Limb (tissue), 2 donors: ENCODE measurements at regions not wholly inside any gene's neighbourhood (a gene's known extent, or its start where the extent isn't known, plus 50 kb on each side); places are given as distances from the start of the nearest gene placed in this dataset.
A peak's percentile ranks its signal among the peaks of the same experiment; 100 is the strongest.

ENCODE experiments used
- DNase-seq, 2 donors: peaks; one replicate each; pipeline ENCODE4 v3.0.0-alpha.2; 2016; ENCODE audit errors: extremely low spot score in 2 of 2

GRCh38 chr18:22330508-22330907 lies 87.2 kb downstream of the CTAGE1 start:
- DNase-seq: no peak

DNA sequence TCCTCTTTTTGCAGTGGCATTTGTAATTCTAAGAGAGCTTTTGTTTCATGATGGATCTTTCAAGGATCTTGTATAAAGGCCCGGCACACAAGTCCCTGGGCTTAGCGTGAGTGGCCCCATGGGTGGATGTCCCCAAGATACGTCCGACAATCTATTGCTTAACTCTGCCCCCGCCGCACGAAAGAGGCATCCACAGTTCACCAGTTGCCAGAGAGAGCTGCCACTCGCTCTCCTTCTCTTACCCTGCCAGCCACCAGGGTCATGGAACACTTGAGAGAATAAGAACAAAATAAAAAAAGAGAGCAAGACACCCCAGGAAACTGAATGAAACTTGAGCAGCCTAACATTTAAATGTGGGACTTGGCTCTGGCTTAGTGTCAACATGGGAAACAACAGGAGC lies 92.3 kb downstream of the CTAGE1 start:
- no peak for DNase-seq

DNA sequence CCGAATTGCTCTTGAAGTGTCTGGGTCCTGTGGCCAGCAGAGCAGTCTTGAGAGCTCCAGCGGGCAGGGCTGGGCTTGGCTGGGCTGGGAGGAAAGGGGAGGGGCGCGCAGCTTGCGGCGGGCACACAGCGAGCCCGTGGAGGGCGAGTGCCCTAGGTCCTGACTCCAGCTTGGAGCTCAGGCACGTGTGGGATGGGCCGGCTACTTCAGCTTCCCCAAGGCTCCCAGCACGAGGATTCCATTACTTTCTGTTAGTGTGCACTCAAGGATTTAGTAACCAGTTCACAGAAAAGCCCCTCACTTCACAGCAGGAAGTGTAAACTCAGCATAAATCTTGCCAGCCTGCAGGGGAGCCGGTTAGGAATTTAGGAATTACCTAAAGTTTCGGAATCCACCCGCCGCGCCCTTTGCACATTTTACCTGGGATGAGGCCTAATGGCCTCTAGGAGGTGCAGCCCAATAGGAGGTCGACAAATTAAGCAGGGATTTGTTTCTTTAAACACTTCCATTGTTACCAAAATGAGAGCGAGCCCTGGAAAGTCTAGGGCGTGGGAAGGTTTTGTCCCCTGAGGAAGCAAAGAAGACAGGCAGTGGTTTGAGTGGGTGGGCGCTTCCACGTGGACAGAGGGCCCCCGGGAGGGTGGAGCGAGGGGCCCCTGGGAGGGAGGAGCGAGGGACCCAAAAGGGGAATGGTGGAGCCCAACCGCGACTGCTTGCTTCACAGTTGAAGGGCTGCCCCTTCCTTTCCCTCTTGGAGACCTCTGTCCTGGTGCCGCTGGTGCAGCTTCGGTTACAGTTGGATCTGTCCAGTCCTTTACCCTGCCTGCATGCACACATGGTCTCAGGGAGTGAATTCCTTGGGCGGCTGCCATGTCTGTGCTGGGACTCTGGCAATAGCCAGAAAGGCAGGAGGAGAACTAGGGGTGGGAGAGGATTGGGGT lies 93.3 kb downstream of the CTAGE1 start:
- DNase-seq: no peak

GRCh38 chr18:22322243-22322691 lies 95.4 kb downstream of the CTAGE1 start:
- no peak for DNase-seq

GRCh38 chr18:22320771-22321170 lies 96.9 kb downstream of the CTAGE1 start:
- no peak for DNase-seq

DNA sequence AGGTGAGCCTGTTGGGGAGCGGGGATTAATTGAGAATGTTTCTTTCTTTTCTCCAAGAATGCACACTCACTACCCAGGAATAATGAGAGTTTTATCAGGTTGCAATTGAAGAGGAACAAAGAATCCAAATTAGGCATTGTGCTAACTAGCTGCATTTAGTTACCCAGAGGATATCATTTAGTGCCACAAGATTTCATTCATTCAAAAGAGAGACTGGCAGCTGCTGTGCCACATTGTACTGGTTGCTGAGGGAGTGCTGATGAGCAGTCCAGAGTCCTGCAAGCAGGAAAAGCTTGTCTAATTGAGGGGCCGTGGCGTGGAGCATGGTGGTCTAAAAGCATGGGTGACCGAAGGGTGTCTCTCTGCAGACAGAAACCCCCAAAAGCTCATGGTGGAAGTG lies 97.6 kb downstream of the CTAGE1 start:
- DNase-seq: no peak

- no peak for DNase-seq
These were observed 98.8 kb downstream of the CTAGE1 start for GRCh38 chr18:22318745-22319407.

GRCh38 chr18:22314420-22314819 lies 103.3 kb downstream of the CTAGE1 start:
- DNase-seq: no peak

DNA sequence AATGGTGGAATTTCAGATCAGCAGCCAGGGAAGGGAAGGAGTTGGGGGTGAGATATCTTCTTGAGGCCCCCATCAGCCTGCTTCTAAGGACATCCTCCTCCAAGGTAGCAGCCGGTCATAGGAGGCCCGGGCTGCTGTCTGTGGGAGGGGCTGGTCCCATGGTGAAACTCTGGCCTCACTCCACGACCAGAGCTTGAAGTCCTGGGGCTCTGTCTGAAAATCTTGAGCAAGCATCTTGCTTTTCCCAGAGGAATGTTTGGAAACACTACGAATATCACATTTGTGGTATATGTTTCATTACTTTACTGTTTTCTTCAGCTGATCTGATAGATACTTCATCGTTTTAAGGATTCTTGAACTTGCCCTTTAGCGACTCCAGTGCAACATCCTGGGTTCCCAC lies 103.7 kb downstream of the CTAGE1 start:
- DNase-seq: no peak

- peak in 1 of 2 donors; percentile 26 for DNase-seq
These were observed 106.4 kb downstream of the CTAGE1 start for GRCh38 chr18:22311301-22311700.

GRCh38 chr18:22309191-22309590 lies 108.5 kb downstream of the CTAGE1 start:
- no peak for DNase-seq

DNA sequence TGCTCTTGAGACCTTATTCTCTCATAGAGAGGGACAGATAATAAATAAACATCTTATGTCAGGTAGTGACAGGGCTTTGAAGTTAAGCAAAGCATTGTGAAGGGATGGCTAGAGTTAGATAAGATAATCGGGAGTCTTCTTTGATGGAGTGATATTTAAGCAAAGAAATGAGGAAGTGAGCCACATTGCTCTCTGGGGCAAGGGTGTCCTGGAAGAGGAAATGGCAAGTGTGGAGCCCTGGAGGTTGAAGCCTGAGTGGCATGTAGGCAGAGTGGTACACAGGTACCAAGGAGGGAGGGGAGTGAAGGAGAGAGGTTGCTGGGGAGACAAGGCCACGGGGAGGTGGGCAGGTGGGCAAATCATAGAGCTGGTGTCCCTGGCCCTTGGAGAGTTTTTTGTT lies 110.2 kb downstream of the CTAGE1 start:
- DNase-seq: no peak

GRCh38 chr18:22303927-22304326 lies 113.8 kb downstream of the CTAGE1 start:
- DNase-seq: no peak

DNA sequence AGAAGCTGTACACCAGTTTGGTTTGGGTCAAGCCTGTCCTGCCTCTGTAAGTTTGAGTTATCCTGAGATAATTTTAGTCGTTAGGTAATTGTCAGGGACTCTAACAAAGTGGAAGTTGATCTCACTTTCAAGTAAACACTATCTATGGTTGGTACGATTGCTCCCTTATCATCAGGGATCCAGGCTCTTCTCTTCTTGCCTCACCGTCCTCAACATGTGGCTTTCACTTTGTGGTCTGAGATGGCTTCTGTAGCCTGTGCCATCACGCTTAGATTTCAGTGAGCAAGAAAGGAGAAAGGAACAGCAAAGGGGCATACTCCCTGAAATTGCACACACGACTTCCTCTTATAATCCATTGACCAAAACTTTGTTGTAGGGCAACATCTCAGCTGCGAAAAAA lies 115.6 kb downstream of the CTAGE1 start:
- no peak for DNase-seq

DNA sequence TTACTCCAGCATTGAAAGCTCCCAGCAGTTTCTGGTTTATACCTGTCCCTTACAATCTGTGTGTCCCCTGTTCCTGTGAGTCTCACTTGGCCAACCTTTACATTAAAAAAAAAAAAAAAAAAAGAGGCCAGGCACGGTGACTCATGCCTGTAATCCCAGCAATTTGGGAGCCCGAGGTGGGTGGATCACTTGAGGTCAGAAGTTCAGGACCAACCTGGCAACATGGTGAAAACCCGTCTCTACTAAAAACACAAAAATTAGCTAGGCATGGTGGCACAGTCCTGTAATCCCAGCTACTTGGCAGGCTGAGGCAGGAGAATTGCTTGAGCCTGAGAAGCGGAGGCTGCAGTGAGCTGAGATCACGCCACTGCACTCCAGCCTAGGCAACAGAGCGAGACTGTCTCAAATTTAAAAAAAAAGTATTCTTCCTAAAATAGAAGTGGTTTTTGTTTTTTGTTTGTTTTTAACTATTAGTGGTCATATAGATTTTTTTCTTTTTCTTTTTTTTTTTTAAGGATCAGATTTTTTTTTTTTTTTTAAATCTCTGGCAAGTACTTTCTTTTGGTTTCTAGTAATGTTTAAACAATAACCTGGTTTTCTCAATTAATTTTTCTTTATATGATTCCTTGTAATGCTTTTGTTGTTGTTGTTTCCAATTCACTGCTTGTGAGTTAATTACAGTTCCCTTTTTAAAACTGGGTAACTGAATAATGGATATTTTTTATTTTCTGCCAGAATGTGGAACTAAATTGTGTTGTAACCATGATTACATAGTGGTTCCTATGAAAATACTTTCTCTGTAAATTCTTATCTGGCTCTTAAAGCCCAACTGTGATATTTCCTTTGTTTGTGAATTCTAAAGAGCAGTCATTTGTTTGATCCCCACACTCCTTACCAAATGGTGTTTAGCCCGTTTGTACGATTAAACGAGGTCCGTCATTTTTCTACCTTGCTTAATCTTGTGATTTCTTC lies 116.8 kb downstream of the CTAGE1 start:
- DNase-seq: no peak

DNA sequence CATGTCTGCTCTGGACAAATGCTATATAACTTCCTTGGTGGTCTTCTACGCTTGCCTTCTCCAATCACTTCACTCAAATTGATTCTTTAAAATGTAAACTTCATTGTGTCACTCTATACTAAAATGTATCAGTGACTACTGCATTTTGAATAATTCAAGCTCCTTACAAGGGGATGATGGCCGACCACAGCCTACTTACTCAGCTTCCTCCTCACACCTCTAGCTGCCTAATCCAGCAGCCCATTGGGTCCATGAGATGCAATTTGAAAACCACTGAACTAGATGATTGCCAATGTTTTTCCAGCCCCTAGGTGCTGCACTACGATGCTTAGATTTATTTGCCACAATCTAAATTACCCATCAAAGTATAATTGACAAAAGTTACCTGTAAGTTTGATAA lies 120.7 kb downstream of the CTAGE1 start:
- DNase-seq: no peak

- no peak for DNase-seq
These were observed 121.4 kb downstream of the CTAGE1 start for GRCh38 chr18:22296304-22296703.

- no peak for DNase-seq
These were observed 124.0 kb downstream of the GATA6 start for GRCh38 chr18:22293417-22293816.

DNA sequence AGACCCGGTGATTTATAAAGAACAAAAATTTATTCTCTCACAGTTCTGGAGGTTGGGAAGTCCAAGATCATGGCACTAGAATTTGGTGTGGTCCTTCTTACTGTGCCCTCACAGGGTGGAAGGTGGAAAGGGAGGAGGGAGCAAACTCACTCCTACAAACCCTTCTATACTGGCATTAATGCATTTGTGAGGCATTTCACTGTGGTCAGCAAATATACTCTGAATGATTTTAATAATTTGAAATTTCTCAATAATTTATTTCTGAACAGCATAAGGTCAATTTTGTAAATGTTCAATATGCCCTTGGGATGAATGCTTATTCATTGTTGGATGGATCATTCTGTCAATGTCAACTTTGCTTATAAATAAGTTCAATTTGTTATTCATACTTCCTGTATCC lies 120.6 kb downstream of the GATA6 start:
- no peak for DNase-seq

DNA sequence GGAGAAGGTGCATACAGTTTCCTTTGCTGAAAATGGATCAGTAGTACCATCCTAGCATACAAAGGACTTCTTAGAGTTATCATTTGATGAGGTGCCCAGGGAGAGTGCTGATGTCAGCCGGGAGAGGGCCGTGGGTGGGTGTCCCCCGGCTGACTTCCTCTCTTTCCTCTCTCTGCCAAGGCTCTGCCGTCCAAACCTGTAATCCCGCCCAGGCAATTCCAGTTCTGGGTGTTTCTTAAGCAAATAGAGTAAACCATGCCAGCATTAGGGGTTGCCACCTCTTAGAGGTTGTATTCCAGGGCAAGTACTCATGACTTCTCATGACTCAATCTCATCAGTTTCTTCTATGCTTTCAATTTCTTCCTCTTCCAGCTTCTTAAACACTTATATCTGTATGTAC lies 117.2 kb downstream of the GATA6 start:
- no peak for DNase-seq

GRCh38 chr18:22285361-22286140 lies 116.2 kb downstream of the GATA6 start:
- DNase-seq: no peak
